ENCODE measurements at regions not wholly inside any gene's neighbourhood (a gene's known extent, or its start where the extent isn't known, plus 50 kb on each side); places are given as distances from the start of the nearest gene placed in this dataset.
"Not testable (repeated sequence)": the region's sequence is repeated elsewhere in the genome, so short reads cannot be mapped to it uniquely, and the experiment has no call there.

DNA sequence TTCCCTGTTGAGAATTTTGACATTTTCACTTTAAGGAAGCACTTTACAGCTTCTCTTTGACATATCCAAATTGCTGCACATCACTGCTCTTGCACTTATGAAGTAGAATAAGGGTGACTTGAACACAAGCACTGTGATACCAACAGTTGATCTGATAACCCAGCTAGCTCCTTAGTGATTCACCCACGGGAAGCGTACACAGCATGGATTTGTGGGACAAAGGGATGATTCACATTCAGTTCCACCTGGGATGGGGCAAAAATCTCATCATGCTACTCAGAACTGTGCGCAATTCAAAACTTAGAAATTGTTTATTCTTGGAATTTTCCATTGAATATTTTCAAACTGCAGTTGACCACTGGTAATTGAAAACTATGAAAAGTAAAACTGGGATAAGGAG, 1565.5 kb upstream of the CDH9 start:
- no peak for ATAC-seq
- no peaks in the 10 kb centered on the region for H3K36me3 ChIP-seq (replicated peaks in 1 of 2; ENCODE audit: insufficient read depth in 1 of 2, low read depth in 2 of 2)

DNA sequence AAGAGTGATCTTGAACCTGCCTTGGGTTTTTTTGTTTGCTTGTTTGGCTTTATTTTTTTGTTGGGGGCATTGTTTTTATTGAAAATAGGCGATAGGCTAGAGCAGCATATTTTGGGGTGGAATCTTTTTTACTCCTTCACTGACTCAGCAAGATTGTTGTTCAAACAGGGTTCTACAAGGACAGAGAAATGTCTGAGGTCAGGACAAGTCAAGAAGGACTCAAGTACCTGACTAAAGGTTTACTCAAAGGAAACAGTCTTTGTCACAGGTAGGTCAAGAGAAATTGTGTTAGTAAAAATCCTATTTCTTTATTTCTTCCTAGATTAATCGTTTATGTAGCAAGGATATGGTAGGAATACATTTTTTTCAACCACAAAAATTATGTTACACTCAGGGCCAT, 1564.0 kb upstream of the CDH9 start:
- no peak for DNase-seq
- no peak for TF ChIP-seq POLR2A (IDR thresholded peaks at IDR 0.05)
- TF ChIP-seq, protein P1, sequence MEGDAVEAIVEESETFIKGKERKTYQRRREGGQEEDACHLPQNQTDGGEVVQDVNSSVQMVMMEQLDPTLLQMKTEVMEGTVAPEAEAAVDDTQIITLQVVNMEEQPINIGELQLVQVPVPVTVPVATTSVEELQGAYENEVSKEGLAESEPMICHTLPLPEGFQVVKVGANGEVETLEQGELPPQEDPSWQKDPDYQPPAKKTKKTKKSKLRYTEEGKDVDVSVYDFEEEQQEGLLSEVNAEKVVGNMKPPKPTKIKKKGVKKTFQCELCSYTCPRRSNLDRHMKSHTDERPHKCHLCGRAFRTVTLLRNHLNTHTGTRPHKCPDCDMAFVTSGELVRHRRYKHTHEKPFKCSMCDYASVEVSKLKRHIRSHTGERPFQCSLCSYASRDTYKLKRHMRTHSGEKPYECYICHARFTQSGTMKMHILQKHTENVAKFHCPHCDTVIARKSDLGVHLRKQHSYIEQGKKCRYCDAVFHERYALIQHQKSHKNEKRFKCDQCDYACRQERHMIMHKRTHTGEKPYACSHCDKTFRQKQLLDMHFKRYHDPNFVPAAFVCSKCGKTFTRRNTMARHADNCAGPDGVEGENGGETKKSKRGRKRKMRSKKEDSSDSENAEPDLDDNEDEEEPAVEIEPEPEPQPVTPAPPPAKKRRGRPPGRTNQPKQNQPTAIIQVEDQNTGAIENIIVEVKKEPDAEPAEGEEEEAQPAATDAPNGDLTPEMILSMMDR (IDR thresholded peaks at IDR 0.05) = no peak
- Histone ChIP-seq H3K9me3 (no peaks in the 10 kb centered on the region), H3K4me1 (no peaks in the 10 kb centered on the region), H3K4me3 (no peak overlapping the region), H3K27ac (no peak overlapping the region), H3K27me3 (no peaks in the 10 kb centered on the region), H3K36me3 (replicated peaks in 1 of 2; ENCODE audit: insufficient read depth in 1 of 2, low read depth in 2 of 2) (no peaks in the 10 kb centered on the region)
- intact Hi-C loops (cut with DNase I) = no loop called here
- WGBS, 2 donors = 33 to 59% methylated on average over 2 of the region's 2 CpGs
- no peak for ATAC-seq

More for the DNA sequence above, 1565.5 kb upstream of the CDH9 start:
- 66 to 68% methylated on average over 3 of the region's 3 CpGs for WGBS, 2 donors
- no peak for DNase-seq
- intact Hi-C loops (cut with DNase I) = no loop called here
- H3K9me3 ChIP-seq = no peaks in the 10 kb centered on the region
- H3K27ac ChIP-seq = no peak overlapping the region
- H3K4me1 ChIP-seq = no peaks in the 10 kb centered on the region
- TF ChIP-seq, protein P1 (IDR thresholded peaks at IDR 0.05) = no peak
- no peak for TF ChIP-seq POLR2A (IDR thresholded peaks at IDR 0.05)
- H3K4me3 ChIP-seq = no peak overlapping the region
- no peaks in the 10 kb centered on the region for H3K27me3 ChIP-seq

DNA sequence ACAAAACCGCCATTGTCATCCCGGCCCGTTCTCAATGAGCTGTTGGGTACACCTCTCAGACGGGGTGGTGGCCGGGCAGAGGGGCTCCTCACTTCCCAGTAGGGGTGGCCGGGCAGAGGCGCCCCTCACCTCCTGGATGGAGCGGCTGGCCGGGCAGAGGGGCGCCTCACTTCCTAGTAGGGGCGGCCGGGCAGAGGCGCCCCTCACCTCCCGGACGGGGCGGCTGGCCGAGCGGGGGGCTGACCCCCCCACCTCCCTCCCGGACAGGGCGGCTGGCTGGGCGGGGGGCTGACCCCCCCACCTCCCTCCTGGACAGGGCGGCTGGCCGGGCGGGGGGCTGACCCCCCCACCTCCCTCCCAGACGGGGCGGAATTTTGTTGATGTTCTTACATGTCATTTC, 1558.3 kb upstream of the CDH9 start:
- intact Hi-C loops (cut with DNase I); ATAC-seq; DNase-seq; H3K4me3 ChIP-seq; H3K4me1 ChIP-seq; H3K9me3 ChIP-seq; H3K27ac ChIP-seq; H3K36me3 ChIP-seq (replicated peaks in 1 of 2; ENCODE audit: insufficient read depth in 1 of 2, low read depth in 2 of 2); H3K27me3 ChIP-seq: not testable (repeated sequence)
- WGBS, 2 donors = 84 to 90% methylated on average over 9 to 11 of the region's 26 CpGs

DNA sequence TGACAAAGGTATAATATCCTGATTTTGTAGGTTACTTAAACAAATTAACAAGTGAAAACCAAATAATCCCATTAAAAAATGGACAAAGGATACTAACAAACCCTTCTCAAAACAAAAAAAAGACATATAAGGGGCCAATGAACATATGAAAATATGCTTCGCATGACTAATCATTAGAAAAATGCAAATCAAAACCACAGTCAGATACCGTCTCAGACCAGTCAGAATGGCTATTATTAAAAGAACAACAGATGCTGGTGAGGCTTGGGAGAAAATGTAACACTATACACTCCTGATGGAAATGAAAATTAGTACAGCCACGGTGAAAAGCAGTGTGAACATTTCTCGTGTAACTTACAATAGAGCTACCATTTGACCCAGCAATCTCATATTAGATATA, 1542.2 kb upstream of the CDH9 start:
- H3K36me3 ChIP-seq (replicated peaks in 1 of 2; ENCODE audit: insufficient read depth in 1 of 2, low read depth in 2 of 2) = no peaks in the 10 kb centered on the region
- ATAC-seq = no peak
- intact Hi-C loops (cut with DNase I) = no loop called here

DNA sequence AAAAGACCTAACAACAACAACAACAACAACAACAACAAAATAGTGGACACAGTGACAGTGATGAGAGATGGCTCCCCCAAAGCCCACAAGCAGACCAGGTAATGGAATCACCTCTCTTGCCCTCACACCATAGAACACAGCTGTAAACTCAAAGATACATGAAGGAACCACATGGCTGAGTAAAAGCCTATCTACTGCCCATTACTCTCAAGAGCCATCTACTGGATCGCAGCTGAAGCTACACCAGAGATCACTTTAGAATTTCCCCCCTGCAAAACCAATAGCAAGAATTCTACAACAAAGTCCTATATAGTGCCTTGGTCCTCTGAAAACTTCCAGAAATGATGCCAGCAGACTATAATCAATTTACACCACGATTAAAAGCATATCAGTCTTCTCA, 1537.6 kb upstream of the CDH9 start:
- no peaks in the 10 kb centered on the region for H3K27me3 ChIP-seq
- H3K4me1 ChIP-seq = no peaks in the 10 kb centered on the region
- H3K4me3 ChIP-seq = no peak overlapping the region
- ATAC-seq = no peak
- no peaks in the 10 kb centered on the region for H3K36me3 ChIP-seq (replicated peaks in 1 of 2; ENCODE audit: insufficient read depth in 1 of 2, low read depth in 2 of 2)
- 50 to 64% methylated on average over 2 of the region's 2 CpGs for WGBS, 2 donors
- no peaks in the 10 kb centered on the region for H3K9me3 ChIP-seq
- no peak for DNase-seq
- TF ChIP-seq, protein P1 (IDR thresholded peaks at IDR 0.05) = no peak
- TF ChIP-seq POLR2A (IDR thresholded peaks at IDR 0.05) = no peak
- H3K27ac ChIP-seq = no peak overlapping the region
- intact Hi-C loops (cut with DNase I) = no loop called here

More for the DNA sequence above, 1542.2 kb upstream of the CDH9 start:
- TF ChIP-seq POLR2A (IDR thresholded peaks at IDR 0.05) = no peak
- TF ChIP-seq, protein P1 (IDR thresholded peaks at IDR 0.05) = no peak
- no peaks in the 10 kb centered on the region for H3K27me3 ChIP-seq
- no peaks in the 10 kb centered on the region for H3K9me3 ChIP-seq
- H3K4me1 ChIP-seq = no peaks in the 10 kb centered on the region
- H3K4me3 ChIP-seq = no peak overlapping the region
- no peak for DNase-seq
- 73 to 74% methylated on average over 4 of the region's 4 CpGs for WGBS, 2 donors
- H3K27ac ChIP-seq = no peak overlapping the region

Measured in body of pancreas (tissue), 4 donors.